Activated CD8-positive, alpha-beta T cell treated with anti-CD3 and anti-CD28 coated beads for 36 hours (primary cell): ENCODE measurements at regions not wholly inside any gene's neighbourhood (a gene's known extent, or its start where the extent isn't known, plus 50 kb on each side); places are given as distances from the start of the nearest gene placed in this dataset.

Experiments used
- ATAC-seq: fragments of 200-7000 bp; cut with Tn5 transposase; one replicate; pipeline ENCODE4 v1.10.0; 2021; ENCODE audit warnings: mild to moderate bottlenecking, moderate library complexity
- CTCF ChIA-PET: fragments of 350-600 bp; sonication (Branson Sonifier 250); formaldehyde crosslinking; loops from one replicate; lab custom pipeline; 2021; ENCODE audit warnings: antibody characterized with exemption; lab: Charles Lee
- POLR2A ChIA-PET: fragments of 350-600 bp; sonication (Branson Sonifier 250); formaldehyde crosslinking; loops from one replicate; lab custom pipeline; 2021; ENCODE audit warnings: antibody characterized with exemption; lab: Charles Lee
- DNase-seq: peaks from one replicate; pipeline ENCODE4 v3.0.0-alpha.2; 2020
- H3K27ac Mint-ChIP-seq: one replicate; pipeline ENCODE4 v1.8.0; 2021; ENCODE audit warnings: mild to moderate bottlenecking, mixed read lengths
- H3K27me3 Mint-ChIP-seq: one replicate; pipeline ENCODE4 v1.8.0; 2021; ENCODE audit warnings: mixed read lengths
- H3K36me3 Mint-ChIP-seq: one replicate; pipeline ENCODE4 v1.8.0; 2021; ENCODE audit warnings: low read depth, mixed read lengths
- H3K4me1 Mint-ChIP-seq: one replicate; pipeline ENCODE4 v1.8.0; 2021; ENCODE audit warnings: low read depth, mixed read lengths
- H3K4me3 Mint-ChIP-seq: one replicate; pipeline ENCODE4 v1.8.0; 2021; ENCODE audit warnings: mild to moderate bottlenecking, moderate library complexity, mixed read lengths
- H3K9me3 Mint-ChIP-seq: one replicate; pipeline ENCODE4 v1.8.0; 2021; ENCODE audit warnings: mixed read lengths
- intact Hi-C: fragments of 100-400 bp; cut with micrococcal nuclease; formaldehyde crosslinking; loops from one replicate; pipeline ENCODE4 v1.10.0; 2022
- TF ChIP-seq, protein P1 (sequence below): fragments of 200-600 bp; IDR thresholded peaks from one replicate; pipeline ENCODE4 v1.8.0; 2022; ENCODE audit warnings: antibody characterized with exemption, mild to moderate bottlenecking

DNA sequence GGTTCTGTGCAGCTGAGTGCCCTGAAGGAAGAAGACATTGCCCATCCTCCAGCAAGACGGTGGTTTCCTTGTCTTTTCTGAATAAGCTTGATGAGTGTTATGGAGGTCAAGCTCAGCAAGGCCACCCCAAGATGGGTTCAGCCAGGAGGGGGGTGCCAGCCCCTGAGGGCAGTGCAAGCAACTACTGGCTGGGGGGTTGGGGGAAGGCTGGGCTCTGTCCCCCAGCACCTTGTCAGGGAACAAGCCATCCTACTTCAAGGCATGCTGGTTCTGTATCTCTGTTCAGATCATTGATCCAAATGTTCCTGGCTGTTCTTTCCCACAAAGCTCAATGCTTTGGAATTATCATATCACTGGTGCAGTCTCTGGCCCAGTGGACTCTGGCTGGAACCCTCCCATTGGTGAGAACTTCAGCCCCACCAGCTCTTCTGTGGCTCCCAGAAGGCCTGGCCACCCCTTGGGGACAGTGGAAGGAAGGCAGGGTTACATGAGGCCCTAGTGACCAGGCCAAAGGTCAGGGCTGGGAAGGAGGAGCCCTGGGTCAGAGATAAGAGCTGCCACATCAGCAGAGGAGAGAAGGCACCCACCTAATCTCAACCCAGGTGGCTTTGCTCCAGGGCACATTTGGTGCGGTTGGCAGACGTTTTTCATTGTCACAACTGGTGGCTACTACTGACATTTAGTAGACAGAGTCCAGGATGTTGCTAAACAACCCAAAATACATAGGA lies 280.2 kb downstream of the IRX2 start:
- H3K9me3 Mint-ChIP-seq = no peaks in the 10 kb centered on the region
- CTCF ChIA-PET = no interaction called here
- H3K27me3 Mint-ChIP-seq = no peaks in the 10 kb centered on the region
- H3K4me3 Mint-ChIP-seq = no peak overlapping the region
- intact Hi-C loops = no loop called here
- DNase-seq (no peak), ATAC-seq (no peak)
- TF ChIP-seq, protein P1, sequence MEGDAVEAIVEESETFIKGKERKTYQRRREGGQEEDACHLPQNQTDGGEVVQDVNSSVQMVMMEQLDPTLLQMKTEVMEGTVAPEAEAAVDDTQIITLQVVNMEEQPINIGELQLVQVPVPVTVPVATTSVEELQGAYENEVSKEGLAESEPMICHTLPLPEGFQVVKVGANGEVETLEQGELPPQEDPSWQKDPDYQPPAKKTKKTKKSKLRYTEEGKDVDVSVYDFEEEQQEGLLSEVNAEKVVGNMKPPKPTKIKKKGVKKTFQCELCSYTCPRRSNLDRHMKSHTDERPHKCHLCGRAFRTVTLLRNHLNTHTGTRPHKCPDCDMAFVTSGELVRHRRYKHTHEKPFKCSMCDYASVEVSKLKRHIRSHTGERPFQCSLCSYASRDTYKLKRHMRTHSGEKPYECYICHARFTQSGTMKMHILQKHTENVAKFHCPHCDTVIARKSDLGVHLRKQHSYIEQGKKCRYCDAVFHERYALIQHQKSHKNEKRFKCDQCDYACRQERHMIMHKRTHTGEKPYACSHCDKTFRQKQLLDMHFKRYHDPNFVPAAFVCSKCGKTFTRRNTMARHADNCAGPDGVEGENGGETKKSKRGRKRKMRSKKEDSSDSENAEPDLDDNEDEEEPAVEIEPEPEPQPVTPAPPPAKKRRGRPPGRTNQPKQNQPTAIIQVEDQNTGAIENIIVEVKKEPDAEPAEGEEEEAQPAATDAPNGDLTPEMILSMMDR = no peak
- H3K36me3 Mint-ChIP-seq = no peaks in the 10 kb centered on the region
- H3K4me1 Mint-ChIP-seq = no peaks in the 10 kb centered on the region
- POLR2A ChIA-PET = no interaction called here
- no peak overlapping the region for H3K27ac Mint-ChIP-seq

- intact Hi-C loops = no loop called here
- ATAC-seq (no peak), DNase-seq (no peak)
- ChIA-PET POLR2A (no interaction called here), CTCF (no interaction called here)
- TF ChIP-seq, protein P1 = no peak
- no peaks in the 10 kb centered on the region for H3K9me3 Mint-ChIP-seq
- H3K4me3 Mint-ChIP-seq = no peak overlapping the region
- H3K4me1 Mint-ChIP-seq = no peaks in the 10 kb centered on the region
- H3K36me3 Mint-ChIP-seq = no peaks in the 10 kb centered on the region
- no peaks in the 10 kb centered on the region for H3K27me3 Mint-ChIP-seq
- H3K27ac Mint-ChIP-seq = no peak overlapping the region
Measured at GRCh38 chr5:2466966-2467365, 284.5 kb downstream of the IRX2 start.

DNA sequence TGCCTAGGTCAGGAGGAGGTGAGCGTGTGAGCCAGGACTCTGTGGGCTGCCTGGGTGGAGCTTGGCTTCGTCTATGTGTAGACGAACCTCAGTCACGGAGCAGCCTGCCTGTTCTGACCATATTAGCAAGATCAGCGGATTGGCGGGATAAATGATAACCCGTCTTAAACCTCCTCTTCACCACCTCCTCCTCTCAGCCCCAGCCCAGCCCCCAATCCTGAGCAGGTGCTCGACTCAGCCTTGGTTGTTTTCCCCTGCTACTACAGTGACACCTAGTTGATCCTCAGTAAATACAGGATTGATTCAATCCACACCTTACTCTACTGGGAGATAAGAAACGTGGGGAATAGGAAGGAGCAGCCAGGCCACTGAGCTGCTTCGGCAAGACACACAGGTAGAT lies 286.1 kb downstream of the IRX2 start:
- Mint-ChIP-seq H3K36me3 (no peaks in the 10 kb centered on the region), H3K27ac (no peak overlapping the region), H3K27me3 (no peaks in the 10 kb centered on the region), H3K9me3 (no peaks in the 10 kb centered on the region), H3K4me1 (no peaks in the 10 kb centered on the region), H3K4me3 (no peak overlapping the region)
- TF ChIP-seq, protein P1 = no peak
- ChIA-PET CTCF (no interaction called here), POLR2A (no interaction called here)
- ATAC-seq (no peak), DNase-seq (no peak)
- intact Hi-C loops = no loop called here

DNA sequence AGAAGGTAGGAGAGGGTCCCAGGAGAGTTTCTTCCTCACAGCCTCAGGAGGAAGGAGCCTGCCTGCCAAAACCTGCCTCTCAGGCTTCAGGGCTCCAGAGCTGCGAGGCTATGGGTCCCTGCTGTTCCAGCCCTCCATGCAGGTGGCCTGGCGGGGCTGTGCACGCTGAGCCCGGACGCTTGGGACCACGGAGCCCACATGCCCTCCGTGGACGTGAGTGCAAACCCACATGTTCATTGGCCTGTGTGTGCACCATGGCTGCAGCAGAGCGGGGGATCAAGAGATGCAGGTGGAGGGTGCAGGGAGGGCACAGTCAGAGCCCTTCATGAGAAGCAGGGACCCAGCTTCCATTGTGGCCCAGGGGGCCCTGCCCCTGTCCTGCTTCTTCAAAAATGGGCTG lies 287.3 kb downstream of the IRX2 start:
- H3K4me1 Mint-ChIP-seq = no peaks in the 10 kb centered on the region
- TF ChIP-seq, protein P1 = no peak
- ChIA-PET CTCF (no interaction called here), POLR2A (no interaction called here)
- no peak for ATAC-seq
- intact Hi-C loops = no loop called here
- DNase-seq = no peak
- peaks cover 3% of the 10 kb centered on the region for H3K27me3 Mint-ChIP-seq
- H3K9me3 Mint-ChIP-seq = no peaks in the 10 kb centered on the region
- no peak overlapping the region for H3K27ac Mint-ChIP-seq
- H3K36me3 Mint-ChIP-seq = no peaks in the 10 kb centered on the region
- H3K4me3 Mint-ChIP-seq = no peak overlapping the region

DNA sequence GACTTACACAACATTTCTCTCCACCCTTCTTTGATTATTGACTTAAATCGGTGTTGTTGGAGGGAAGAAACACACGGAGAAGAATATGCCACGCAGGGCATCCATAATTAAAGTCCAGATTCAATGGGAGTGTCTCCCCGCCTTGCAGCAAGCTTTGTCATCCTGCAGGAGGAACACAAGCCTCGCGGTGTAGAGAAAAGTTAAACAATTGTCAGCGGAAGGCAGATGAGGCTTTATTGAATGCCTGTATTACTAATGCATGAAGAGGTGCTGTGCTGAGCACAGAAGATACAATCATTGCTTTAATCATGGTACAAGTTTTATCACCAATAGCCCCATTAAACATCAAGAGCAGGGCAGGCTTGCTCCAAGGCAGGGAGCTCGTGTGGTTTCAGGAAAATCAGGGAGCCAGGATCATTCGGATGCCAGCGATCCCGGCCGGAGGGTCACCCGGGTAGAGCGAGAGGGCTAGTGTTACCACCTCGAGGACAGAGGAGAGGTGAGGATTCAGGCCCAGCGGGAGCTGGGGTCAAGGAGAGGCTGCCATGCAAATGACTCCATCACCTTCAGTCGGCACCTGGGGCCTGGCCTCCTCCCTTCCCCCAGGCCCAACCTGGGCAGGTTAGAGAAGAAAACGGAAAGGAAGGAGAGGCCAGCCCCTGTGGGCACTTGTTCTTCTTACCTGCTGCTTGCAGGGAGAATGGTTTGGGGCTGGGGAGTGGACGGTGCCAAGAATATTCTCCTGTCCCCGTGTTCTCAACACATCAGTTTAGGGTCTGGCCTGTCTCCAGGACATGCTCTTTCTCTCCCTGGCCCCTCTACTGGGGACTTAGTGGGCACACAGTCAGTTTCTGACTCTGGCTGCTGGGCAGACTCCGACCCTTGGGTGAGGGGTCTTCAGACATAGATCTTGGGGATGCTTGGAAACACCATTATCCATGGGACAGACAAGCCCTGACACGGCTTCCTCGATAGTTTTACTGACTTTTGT lies 289.5 kb downstream of the IRX2 start:
- CTCF ChIA-PET = no interaction called here
- DNase-seq (no peak), ATAC-seq (no peak)
- no peaks in the 10 kb centered on the region for H3K36me3 Mint-ChIP-seq
- peaks cover 3% of the 10 kb centered on the region for H3K27me3 Mint-ChIP-seq
- H3K27ac Mint-ChIP-seq = no peak overlapping the region
- intact Hi-C loops = no loop called here
- POLR2A ChIA-PET = no interaction called here
- no peaks in the 10 kb centered on the region for H3K4me1 Mint-ChIP-seq
- TF ChIP-seq, protein P1 = no peak
- no peak overlapping the region for H3K4me3 Mint-ChIP-seq
- no peaks in the 10 kb centered on the region for H3K9me3 Mint-ChIP-seq
